ENCODE measurements at regions not wholly inside any gene's neighbourhood (a gene's known extent, or its start where the extent isn't known, plus 50 kb on each side); places are given as distances from the start of the nearest gene placed in this dataset.

DNA sequence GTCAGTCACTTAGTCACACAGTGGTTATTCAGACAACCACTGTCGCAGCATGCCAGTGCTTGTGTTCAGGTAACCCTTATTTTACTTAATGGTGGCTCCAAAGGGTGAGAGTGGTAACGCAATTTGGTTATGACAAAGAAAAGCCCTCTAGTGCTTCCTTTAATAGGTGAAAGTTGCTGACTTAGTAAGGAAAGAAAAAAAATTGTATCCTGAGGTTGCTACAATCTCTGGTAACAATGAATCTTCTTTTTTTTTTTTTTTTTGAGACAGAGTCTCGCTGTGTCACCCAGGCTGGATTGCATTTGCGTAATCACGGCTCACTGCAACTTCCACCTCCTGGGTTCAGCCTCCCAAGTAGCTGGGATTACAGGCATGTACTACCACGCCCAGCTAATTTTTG lies 64.5 kb downstream of the C11orf91 start:
- TF ChIP-seq, protein P1, sequence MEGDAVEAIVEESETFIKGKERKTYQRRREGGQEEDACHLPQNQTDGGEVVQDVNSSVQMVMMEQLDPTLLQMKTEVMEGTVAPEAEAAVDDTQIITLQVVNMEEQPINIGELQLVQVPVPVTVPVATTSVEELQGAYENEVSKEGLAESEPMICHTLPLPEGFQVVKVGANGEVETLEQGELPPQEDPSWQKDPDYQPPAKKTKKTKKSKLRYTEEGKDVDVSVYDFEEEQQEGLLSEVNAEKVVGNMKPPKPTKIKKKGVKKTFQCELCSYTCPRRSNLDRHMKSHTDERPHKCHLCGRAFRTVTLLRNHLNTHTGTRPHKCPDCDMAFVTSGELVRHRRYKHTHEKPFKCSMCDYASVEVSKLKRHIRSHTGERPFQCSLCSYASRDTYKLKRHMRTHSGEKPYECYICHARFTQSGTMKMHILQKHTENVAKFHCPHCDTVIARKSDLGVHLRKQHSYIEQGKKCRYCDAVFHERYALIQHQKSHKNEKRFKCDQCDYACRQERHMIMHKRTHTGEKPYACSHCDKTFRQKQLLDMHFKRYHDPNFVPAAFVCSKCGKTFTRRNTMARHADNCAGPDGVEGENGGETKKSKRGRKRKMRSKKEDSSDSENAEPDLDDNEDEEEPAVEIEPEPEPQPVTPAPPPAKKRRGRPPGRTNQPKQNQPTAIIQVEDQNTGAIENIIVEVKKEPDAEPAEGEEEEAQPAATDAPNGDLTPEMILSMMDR (IDR thresholded peaks at IDR 0.05; ENCODE audit: low read depth, low read length) = no peak
- no peak for DNase-seq (ENCODE audit: extremely low read depth, low read depth)

DNA sequence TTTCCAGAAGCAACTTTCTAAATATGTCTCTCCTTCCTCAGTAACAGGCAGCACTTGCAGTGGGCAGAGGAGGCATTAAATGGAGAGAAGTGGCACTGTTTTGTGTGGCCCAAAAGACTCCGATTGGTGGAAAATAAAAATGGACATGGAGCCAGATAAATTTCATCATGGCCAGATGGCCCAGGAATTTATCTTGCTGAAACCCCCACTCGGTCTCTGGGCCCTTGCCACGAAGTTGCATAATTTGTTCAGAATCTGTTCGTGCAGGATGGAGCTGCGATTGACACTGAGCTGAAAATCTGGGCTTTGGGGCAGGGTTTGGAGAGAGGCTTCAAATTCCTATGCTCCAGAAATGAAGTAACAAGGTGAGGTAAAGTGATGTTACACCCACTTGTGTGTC lies 65.5 kb downstream of the C11orf91 start:
- TF ChIP-seq, protein P1 (IDR thresholded peaks at IDR 0.05; ENCODE audit: low read depth, low read length) = no peak
- no peak for DNase-seq (ENCODE audit: extremely low read depth, low read depth)

DNA sequence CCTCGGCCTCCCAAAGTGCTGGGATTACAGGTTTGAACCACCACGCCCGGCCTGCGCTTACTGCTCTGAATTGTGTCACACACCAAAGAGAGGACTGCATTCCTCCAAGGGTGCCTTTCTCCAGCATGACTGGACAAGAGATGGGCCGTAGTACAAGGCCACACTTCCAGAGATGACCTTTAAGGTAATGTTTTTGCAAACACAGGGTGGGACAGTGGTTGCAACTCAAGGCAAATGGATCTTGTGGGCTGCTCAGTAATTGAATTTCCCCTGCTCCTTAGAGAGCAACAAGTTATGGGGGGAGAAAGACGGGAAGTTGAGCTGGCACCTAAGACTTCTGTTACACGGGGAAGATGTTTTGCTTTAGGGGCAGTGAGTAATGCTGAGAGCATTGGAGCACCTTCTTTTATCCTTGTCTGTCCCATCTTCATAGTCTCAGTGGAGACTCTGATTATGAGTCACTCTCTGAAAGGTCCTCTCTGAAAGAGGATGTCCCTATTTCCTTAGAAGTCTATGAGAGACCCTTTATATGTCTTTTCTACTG lies 66.3 kb downstream of the C11orf91 start:
- DNase-seq (ENCODE audit: extremely low read depth, low read depth) = no peak
- TF ChIP-seq, protein P1 (IDR thresholded peaks at IDR 0.05; ENCODE audit: low read depth, low read length) = no peak

GRCh38 chr11:33633251-33634003 lies 67.2 kb downstream of the C11orf91 start:
- no peak for DNase-seq (ENCODE audit: extremely low read depth, low read depth)
- TF ChIP-seq, protein P1 (IDR thresholded peaks at IDR 0.05; ENCODE audit: low read depth, low read length) = no peak

GRCh38 chr11:33631749-33632091 lies 68.9 kb downstream of the C11orf91 start:
- TF ChIP-seq, protein P1 (IDR thresholded peaks at IDR 0.05; ENCODE audit: low read depth, low read length) = no peak
- no peak for DNase-seq (ENCODE audit: extremely low read depth, low read depth)

DNA sequence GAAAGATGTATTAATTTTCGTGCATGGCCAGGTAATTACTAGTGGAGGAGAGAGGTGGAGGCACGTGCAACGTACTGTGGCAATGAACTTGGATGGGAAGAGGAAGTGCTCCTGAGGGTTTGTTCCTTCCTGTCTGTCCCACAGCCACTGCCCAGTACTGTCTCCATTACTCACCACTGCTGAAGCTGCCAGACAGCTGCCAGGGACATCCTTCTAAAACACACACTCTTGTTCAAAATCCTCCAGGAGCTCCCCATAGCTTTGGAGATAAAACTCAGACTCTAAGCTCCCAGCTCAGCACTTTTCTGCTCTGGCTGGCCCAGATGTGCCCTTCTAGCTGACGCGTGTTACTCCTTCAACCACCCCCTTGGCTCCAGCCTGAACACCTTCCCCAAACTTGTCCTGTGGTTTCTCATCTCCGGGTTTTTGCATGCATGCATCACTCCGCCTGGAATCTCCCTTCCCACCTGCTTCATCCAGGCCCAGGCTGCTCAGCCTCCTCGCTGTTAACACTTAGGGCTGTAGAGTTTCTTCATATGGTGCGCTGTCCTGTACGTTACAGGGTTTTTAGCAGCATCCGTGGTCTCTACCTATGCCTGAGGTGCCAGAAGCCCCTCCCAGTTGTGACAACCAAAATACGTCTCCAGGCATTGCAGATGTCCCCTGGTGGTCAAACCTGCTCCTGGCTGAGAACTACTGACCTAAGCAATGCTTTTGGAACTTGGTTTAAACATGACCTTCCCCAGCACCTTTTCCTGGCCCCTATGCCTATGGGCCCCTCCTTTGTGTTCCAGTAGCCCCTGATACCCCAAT lies 69.5 kb downstream of the C11orf91 start:
- TF ChIP-seq, protein P1 (IDR thresholded peaks at IDR 0.05; ENCODE audit: low read depth, low read length) = no peak

GRCh38 chr11:33624083-33624482 lies 76.5 kb downstream of the C11orf91 start:
- TF ChIP-seq, protein P1 (IDR thresholded peaks at IDR 0.05; ENCODE audit: low read depth, low read length) = no peak
- no peak for DNase-seq (ENCODE audit: extremely low read depth, low read depth)

More for the DNA sequence above, 69.5 kb downstream of the C11orf91 start:
- DNase-seq (ENCODE audit: extremely low read depth, low read depth) = no peak

Measured in AG09319 (cell line).